MM.1S (cell line): ENCODE measurements at regions not wholly inside any gene's neighbourhood (a gene's known extent, or its start where the extent isn't known, plus 50 kb on each side); places are given as distances from the start of the nearest gene placed in this dataset.

Experiments
- DNase-seq: peaks from one replicate; pipeline ENCODE4 v3.0.0-alpha.2; 2015
- H2AFZ ChIP-seq: fragments of 300-600 bp; sonication (generic); 2 replicates; pipeline ENCODE4 v1.6.0; 2016; ENCODE audit warnings: antibody characterized with exemption, low read length
- H3F3A ChIP-seq: fragments of 300-600 bp; sonication (generic); 2 replicates; pipeline ENCODE4 v1.6.1; 2016; ENCODE audit warnings: mild to moderate bottlenecking, antibody characterized with exemption, low read length, moderate library complexity, mixed read lengths; ENCODE audit not compliant: insufficient read depth
- H3K27ac ChIP-seq: fragments of 300-600 bp; sonication (generic); 2 replicates; pipeline ENCODE4 v1.5.1; 2016; ENCODE audit warnings: mild to moderate bottlenecking, low read length
- H3K27me3 ChIP-seq: fragments of 300-600 bp; sonication (generic); replicated peaks from 2 replicates; pipeline ENCODE4 v1.6.0; 2016; ENCODE audit warnings: low read length; ENCODE audit not compliant: insufficient read depth
- H3K36me3 ChIP-seq: fragments of 300-600 bp; sonication (generic); replicated peaks from 2 replicates; pipeline ENCODE4 v1.6.1; 2016; ENCODE audit warnings: mild to moderate bottlenecking, low read length, mixed read lengths; ENCODE audit not compliant: insufficient read depth
- H3K4me1 ChIP-seq: fragments of 300-600 bp; sonication (generic); 2 replicates; pipeline ENCODE4 v1.6.1; 2016; ENCODE audit warnings: low read length, mixed read lengths
- H3K4me2 ChIP-seq: fragments of 300-600 bp; sonication (generic); 2 replicates; pipeline ENCODE4 v1.6.0; 2016; ENCODE audit warnings: low read depth, low read length
- H3K4me3 ChIP-seq: fragments of 300-600 bp; sonication (generic); 2 replicates; pipeline ENCODE4 v1.5.1; 2016; ENCODE audit warnings: low read length, mixed read lengths
- H3K79me2 ChIP-seq: fragments of 300-600 bp; sonication (generic); 2 replicates; pipeline ENCODE4 v1.6.1; 2016; ENCODE audit warnings: mixed run types, low read length, mixed read lengths
- H3K9ac ChIP-seq: fragments of 300-600 bp; sonication (generic); 2 replicates; pipeline ENCODE4 v1.6.1; 2016; ENCODE audit warnings: low read length, mixed read lengths
- H3K9me2 ChIP-seq: fragments of 300-600 bp; sonication (generic); replicated peaks from 2 replicates; pipeline ENCODE4 v1.6.1; 2016; ENCODE audit warnings: mild to moderate bottlenecking, low read length, mixed read lengths; ENCODE audit not compliant: insufficient read depth
- H3K9me3 ChIP-seq: fragments of 300-600 bp; sonication (generic); replicated peaks from 2 replicates; pipeline ENCODE4 v1.6.1; 2016; ENCODE audit warnings: mild to moderate bottlenecking, low read length, mixed read lengths; ENCODE audit not compliant: insufficient read depth
- H4K20me1 ChIP-seq: fragments of 300-600 bp; sonication (generic); 2 replicates; pipeline ENCODE4 v1.6.1; 2016; ENCODE audit warnings: mild to moderate bottlenecking, low read length, moderate library complexity, mixed read lengths; ENCODE audit not compliant: insufficient read depth
- CTCF ChIP-seq: fragments of 300-600 bp; sonication (generic); IDR thresholded peaks from 2 replicates; pipeline ENCODE4 v1.5.1; 2016; ENCODE audit warnings: antibody characterized with exemption, low read length, mixed read lengths
- EZH2 ChIP-seq: fragments of 300-600 bp; sonication (generic); optimal IDR thresholded peaks from 2 replicates; pipeline ENCODE3; 2017; ENCODE audit warnings: low read depth, mild to moderate bottlenecking, antibody characterized with exemption, low read length, mixed read lengths
- EZH2phosphoT487 ChIP-seq: fragments of 300-600 bp; sonication (generic); IDR thresholded peaks from 2 replicates; pipeline ENCODE4 v1.6.1; 2018; ENCODE audit warnings: antibody characterized with exemption, low read length

DNA sequence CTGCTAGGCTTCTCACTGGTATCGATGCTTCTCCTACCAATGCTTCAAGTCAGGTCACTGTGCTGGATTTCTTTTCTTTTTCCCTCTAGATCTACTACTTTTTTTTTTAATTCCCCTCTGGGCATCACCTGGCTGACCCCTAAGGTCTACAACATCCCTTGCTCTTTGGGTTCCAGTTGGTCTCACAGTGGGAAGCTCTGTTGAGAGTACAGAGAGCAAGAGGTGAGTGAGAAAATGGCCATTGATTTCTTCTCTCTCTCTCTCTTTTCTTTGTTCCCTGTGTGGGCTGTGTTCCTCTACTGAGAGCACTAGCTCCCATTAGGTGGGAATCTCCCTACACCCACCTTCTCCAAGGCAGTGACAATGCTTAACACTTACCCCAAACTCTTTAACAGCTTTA, 413.4 kb downstream of the KCNJ2 start:
- no peaks in the 10 kb centered on the region for H3K36me3 ChIP-seq
- no peak overlapping the region for H3K9ac ChIP-seq
- H3F3A ChIP-seq = no peaks in the 10 kb centered on the region
- H3K79me2 ChIP-seq = no peaks in the 10 kb centered on the region
- no peak overlapping the region for H3K4me2 ChIP-seq
- no peaks in the 10 kb centered on the region; the same call in 1 of the 2 replicates for H3K9me3 ChIP-seq
- H3K4me3 ChIP-seq = no peak overlapping the region
- no peak overlapping the region for H3K27ac ChIP-seq
- no peak for DNase-seq
- no peaks in the 10 kb centered on the region for H4K20me1 ChIP-seq
- no peak overlapping the region for H2AFZ ChIP-seq
- H3K27me3 ChIP-seq = no peaks in the 10 kb centered on the region
- no peaks in the 10 kb centered on the region for H3K9me2 ChIP-seq
- no peaks in the 10 kb centered on the region for H3K4me1 ChIP-seq
- TF ChIP-seq EZH2phosphoT487 (no peak), EZH2 (no peak), CTCF (no peak)

DNA sequence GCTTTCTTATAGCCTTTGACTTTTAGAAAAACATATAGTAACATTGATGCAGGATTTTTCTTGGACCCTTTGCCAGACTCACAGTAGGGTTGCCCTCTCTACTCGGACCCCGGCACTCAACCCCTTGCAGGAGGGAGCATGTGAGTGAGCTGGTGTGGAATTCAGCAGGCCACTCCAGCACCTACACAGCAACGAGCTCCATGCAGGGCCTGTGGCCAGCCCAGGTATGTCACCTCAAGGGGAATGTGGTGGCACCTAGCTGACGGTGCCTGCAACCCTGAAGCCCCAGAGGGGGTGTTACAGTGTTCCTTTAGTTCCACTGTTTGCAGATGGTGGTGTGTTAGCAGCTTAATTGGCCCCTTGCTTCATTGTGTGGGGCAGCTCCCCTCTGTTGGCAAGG, 414.9 kb downstream of the KCNJ2 start:
- Histone ChIP-seq H3K27ac (no peak overlapping the region), H3K4me1 (no peaks in the 10 kb centered on the region), H3K9me2 (no peaks in the 10 kb centered on the region), H3K27me3 (no peaks in the 10 kb centered on the region), H3K9me3 (no peaks in the 10 kb centered on the region), H3K36me3 (no peaks in the 10 kb centered on the region), H3K9ac (no peak overlapping the region), H3K4me2 (no peak overlapping the region), H3K79me2 (no peaks in the 10 kb centered on the region), H3K4me3 (no peak overlapping the region), H3F3A (no peaks in the 10 kb centered on the region), H2AFZ (no peak overlapping the region), H4K20me1 (no peaks in the 10 kb centered on the region)
- no peak for TF ChIP-seq EZH2phosphoT487
- no peak for TF ChIP-seq EZH2
- no peak for TF ChIP-seq CTCF
- DNase-seq = no peak

- no peak overlapping the region for H3K27ac ChIP-seq
- H2AFZ ChIP-seq = no peak overlapping the region
- H3K9me3 ChIP-seq = no peaks in the 10 kb centered on the region
- no peaks in the 10 kb centered on the region for H3K79me2 ChIP-seq
- no peaks in the 10 kb centered on the region for H3K4me1 ChIP-seq
- H3K4me3 ChIP-seq = no peak overlapping the region
- H3K4me2 ChIP-seq = no peak overlapping the region
- no peaks in the 10 kb centered on the region for H4K20me1 ChIP-seq
- no peaks in the 10 kb centered on the region for H3K9me2 ChIP-seq
- no peak overlapping the region for H3K9ac ChIP-seq
- no peak for DNase-seq
- no peaks in the 10 kb centered on the region for H3F3A ChIP-seq
- TF ChIP-seq CTCF (no peak), EZH2phosphoT487 (no peak), EZH2 (no peak)
- H3K36me3 ChIP-seq = no peaks in the 10 kb centered on the region
- no peaks in the 10 kb centered on the region for H3K27me3 ChIP-seq
These were observed 418.7 kb downstream of the KCNJ2 start for GRCh38 chr17:70588003-70588402.

GRCh38 chr17:70597774-70598173, 428.4 kb downstream of the KCNJ2 start:
- Histone ChIP-seq H3K9me2 (no peaks in the 10 kb centered on the region), H3F3A (no peaks in the 10 kb centered on the region), H3K4me3 (no peak overlapping the region), H3K4me2 (no peak overlapping the region), H3K36me3 (no peaks in the 10 kb centered on the region), H3K9me3 (no peaks in the 10 kb centered on the region), H3K27me3 (no peaks in the 10 kb centered on the region), H3K9ac (no peak overlapping the region), H3K79me2 (no peaks in the 10 kb centered on the region), H3K27ac (no peak overlapping the region), H4K20me1 (no peaks in the 10 kb centered on the region), H3K4me1 (no peaks in the 10 kb centered on the region), H2AFZ (no peak overlapping the region)
- TF ChIP-seq EZH2phosphoT487 (no peak), EZH2 (no peak), CTCF (no peak)
- no peak for DNase-seq
